Lower leg skin (tissue), 4 donors: ENCODE measurements at regions not wholly inside any gene's neighbourhood (a gene's known extent, or its start where the extent isn't known, plus 50 kb on each side); places are given as distances from the start of the nearest gene placed in this dataset.

Experiments used
- DNase-seq, 2 donors: peaks; one replicate each; pipeline ENCODE4 v3.0.0-alpha.2; 2019; ENCODE audit warnings: low spot score in 2 of 2
- H3K4me3 ChIP-seq: fragments of 200-600 bp; sonication (generic); 2 replicates; pipeline ENCODE4 v1.5.1; 2017; ENCODE audit warnings: mild to moderate bottlenecking, low read depth; ENCODE audit not compliant: poor library complexity, severe bottlenecking
- POLR2A ChIP-seq, 2 donors: fragments of 450-650 bp; IDR thresholded peaks; one replicate each; pipeline ENCODE4 v1.6.1; 2016 to 2017; ENCODE audit warnings: antibody characterized with exemption in 2 of 2, mild to moderate bottlenecking in 1 of 2, moderate library complexity in 1 of 2
- WGBS, 2 donors: methylation state at CpG; one replicate each; pipeline ENCODE4 v1.1.5; 2018; 5-methylcytosine and 5-hydroxymethylcytosine counted together
- intact Hi-C: fragments of 100-400 bp; cut with DNase I; formaldehyde crosslinking; loops from one replicate; pipeline ENCODE4 v1.15.0; 2023; ENCODE audit warnings: low total_unique reads
- TF ChIP-seq, protein P1 (sequence below), 3 donors: fragments of 450-650 bp; IDR thresholded peaks; one replicate each; pipeline ENCODE4 v1.5.1; 2016; ENCODE audit warnings: antibody characterized with exemption in 3 of 3, mild to moderate bottlenecking in 3 of 3, moderate library complexity in 2 of 3

DNA sequence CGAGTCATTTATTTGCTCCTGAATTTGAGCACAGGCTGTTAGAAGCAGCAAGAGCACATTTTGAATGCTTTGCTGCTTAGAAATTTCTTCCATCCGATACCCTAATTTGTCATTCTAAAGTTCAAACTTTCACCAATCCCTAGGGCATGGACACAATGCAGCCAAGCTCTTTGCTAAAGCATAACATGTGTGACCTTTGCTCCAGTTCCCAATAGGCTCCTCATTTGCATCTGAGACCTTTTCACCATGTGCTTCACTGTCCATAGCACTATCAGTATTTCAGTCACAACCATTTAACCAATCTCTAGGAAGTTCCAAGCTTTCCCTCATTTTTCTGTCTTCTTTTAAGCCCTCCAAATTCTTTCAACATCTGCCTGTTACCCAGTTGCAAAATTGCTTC, 1333.1 kb downstream of the SI start:
- no peak overlapping the region for H3K4me3 ChIP-seq
- intact Hi-C loops = no loop called here
- DNase-seq = no peak
- no peak for TF ChIP-seq POLR2A (IDR thresholded peaks at IDR 0.05)
- TF ChIP-seq, protein P1, sequence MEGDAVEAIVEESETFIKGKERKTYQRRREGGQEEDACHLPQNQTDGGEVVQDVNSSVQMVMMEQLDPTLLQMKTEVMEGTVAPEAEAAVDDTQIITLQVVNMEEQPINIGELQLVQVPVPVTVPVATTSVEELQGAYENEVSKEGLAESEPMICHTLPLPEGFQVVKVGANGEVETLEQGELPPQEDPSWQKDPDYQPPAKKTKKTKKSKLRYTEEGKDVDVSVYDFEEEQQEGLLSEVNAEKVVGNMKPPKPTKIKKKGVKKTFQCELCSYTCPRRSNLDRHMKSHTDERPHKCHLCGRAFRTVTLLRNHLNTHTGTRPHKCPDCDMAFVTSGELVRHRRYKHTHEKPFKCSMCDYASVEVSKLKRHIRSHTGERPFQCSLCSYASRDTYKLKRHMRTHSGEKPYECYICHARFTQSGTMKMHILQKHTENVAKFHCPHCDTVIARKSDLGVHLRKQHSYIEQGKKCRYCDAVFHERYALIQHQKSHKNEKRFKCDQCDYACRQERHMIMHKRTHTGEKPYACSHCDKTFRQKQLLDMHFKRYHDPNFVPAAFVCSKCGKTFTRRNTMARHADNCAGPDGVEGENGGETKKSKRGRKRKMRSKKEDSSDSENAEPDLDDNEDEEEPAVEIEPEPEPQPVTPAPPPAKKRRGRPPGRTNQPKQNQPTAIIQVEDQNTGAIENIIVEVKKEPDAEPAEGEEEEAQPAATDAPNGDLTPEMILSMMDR (IDR thresholded peaks at IDR 0.05) = no peak
- 61 to 71% methylated on average over 2 of the region's 2 CpGs for whole genome bisulfite sequencing, 2 donors

- no peak for TF ChIP-seq POLR2A (IDR thresholded peaks at IDR 0.05)
- TF ChIP-seq, protein P1 (IDR thresholded peaks at IDR 0.05) = no peak
- no peak for DNase-seq
- 69 to 71% methylated on average over 1 of the region's 1 CpG for WGBS, 2 donors
- intact Hi-C loops = no loop called here
- H3K4me3 ChIP-seq = no peak overlapping the region
Measured at GRCh38 chr3:163735394-163735793, 1342.9 kb downstream of the SI start.

DNA sequence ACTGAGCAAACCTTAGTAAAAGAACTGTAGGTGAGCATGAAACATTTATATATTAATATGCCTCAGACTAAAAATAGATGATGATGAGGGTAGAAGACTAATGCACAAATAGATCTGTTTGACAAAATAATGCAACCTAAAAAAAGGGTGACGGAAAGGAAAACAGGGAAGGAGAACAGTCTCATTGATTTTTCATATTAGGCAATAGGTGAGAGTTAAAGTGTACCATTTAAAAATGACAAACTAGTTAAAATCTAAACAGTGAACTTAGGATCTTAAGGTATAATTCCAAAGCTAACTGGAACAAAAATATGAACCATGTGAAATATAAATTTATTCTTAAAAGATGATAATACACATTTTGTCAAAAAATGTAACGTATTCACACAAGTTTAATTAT, 1347.6 kb downstream of the SI start:
- no peak for TF ChIP-seq POLR2A (IDR thresholded peaks at IDR 0.05)
- TF ChIP-seq, protein P1 (IDR thresholded peaks at IDR 0.05) = no peak
- WGBS, 2 donors = 87% methylated on average over 2 of the region's 2 CpGs
- intact Hi-C loops = no loop called here
- H3K4me3 ChIP-seq = no peak overlapping the region
- no peak for DNase-seq

- H3K4me3 ChIP-seq = no peak overlapping the region
- TF ChIP-seq, protein P1 (IDR thresholded peaks at IDR 0.05) = no peak
- no peak for TF ChIP-seq POLR2A (IDR thresholded peaks at IDR 0.05)
- no peak for DNase-seq
- intact Hi-C loops = no loop called here
- 45 to 83% methylated on average over 2 of the region's 2 CpGs for WGBS, 2 donors
Measured at GRCh38 chr3:163726125-163726524, 1352.2 kb downstream of the SI start.

- no peak overlapping the region for H3K4me3 ChIP-seq
- 86 to 88% methylated on average over 2 of the region's 2 CpGs for WGBS, 2 donors
- TF ChIP-seq POLR2A (IDR thresholded peaks at IDR 0.05) = no peak
- TF ChIP-seq, protein P1 (IDR thresholded peaks at IDR 0.05) = no peak
- DNase-seq = no peak
- intact Hi-C loops = no loop called here
Measured at GRCh38 chr3:163722405-163722804, 1355.9 kb downstream of the SI start.

DNA sequence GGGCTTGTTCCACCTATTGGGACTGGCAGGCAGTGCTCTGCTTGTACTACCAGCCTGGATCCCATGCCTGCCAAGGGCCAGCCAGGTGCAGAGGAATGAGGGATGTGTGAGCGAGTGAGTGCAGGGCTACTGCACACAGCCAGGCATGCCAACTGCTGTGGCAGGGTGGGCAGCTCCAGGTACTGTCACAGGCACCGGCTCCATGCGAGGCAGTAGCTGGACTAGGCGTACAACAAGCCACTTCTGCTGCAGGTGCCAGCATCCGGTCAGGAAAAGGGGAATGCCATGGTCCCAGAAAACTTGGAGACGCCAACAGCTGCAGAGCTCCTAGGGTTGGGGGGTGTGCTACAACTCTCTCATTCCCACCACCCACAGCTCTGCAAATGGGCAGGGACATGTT, 1356.7 kb downstream of the SI start:
- TF ChIP-seq, protein P1 (IDR thresholded peaks at IDR 0.05) = no peak
- no peak for TF ChIP-seq POLR2A (IDR thresholded peaks at IDR 0.05)
- intact Hi-C loops = no loop called here
- H3K4me3 ChIP-seq = no peak overlapping the region
- DNase-seq = no peak
- 90 to 96% methylated on average over 5 to 6 of the region's 6 CpGs for WGBS, 2 donors
